ENCODE measurements at regions not wholly inside any gene's neighbourhood (a gene's known extent, or its start where the extent isn't known, plus 50 kb on each side); places are given as distances from the start of the nearest gene placed in this dataset.

DNA sequence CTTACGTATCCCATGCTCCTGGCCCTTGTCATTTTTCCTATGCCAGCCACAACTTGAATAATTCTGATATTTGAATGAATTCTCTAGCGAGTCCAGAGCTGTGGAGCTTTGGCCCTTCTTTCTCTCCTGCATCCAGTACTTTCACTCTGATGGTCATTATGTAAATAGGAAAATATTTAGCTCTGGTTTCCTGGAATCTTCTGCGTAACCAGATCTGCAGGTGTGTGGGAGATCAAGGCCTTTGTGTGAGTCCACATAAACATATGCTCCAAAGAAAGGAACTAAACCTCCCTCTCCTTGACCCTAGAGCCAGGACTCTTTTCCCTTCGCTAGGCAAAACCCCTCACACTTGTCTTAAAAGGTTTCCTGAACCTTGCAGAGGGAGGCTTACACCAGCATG, 132.5 kb upstream of the THBS1 start (continued):
- TF ChIP-seq ZNF790 (CRISPR knock-in tag; IDR thresholded peaks at IDR 0.05; ENCODE audit: borderline replicate concordance), result no peak
- no peak for TF ChIP-seq REPIN1 (CRISPR knock-in tag; IDR thresholded peaks at IDR 0.05; ENCODE audit: borderline replicate concordance, low read depth)
- TF ChIP-seq, protein P1, sequence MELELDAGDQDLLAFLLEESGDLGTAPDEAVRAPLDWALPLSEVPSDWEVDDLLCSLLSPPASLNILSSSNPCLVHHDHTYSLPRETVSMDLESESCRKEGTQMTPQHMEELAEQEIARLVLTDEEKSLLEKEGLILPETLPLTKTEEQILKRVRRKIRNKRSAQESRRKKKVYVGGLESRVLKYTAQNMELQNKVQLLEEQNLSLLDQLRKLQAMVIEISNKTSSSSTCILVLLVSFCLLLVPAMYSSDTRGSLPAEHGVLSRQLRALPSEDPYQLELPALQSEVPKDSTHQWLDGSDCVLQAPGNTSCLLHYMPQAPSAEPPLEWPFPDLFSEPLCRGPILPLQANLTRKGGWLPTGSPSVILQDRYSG (CRISPR knock-in tag; IDR thresholded peaks at IDR 0.05), result no peak
- TF ChIP-seq NRL (CRISPR knock-in tag; IDR thresholded peaks at IDR 0.05; ENCODE audit: borderline replicate concordance), result no peak
- TF ChIP-seq ZIK1 (CRISPR knock-in tag; IDR thresholded peaks at IDR 0.05; ENCODE audit: borderline replicate concordance, low read depth), result no peak
- TF ChIP-seq ARHGAP35 (CRISPR knock-in tag; IDR thresholded peaks at IDR 0.05; ENCODE audit: borderline replicate concordance), result no peak
- TF ChIP-seq, protein P2, sequence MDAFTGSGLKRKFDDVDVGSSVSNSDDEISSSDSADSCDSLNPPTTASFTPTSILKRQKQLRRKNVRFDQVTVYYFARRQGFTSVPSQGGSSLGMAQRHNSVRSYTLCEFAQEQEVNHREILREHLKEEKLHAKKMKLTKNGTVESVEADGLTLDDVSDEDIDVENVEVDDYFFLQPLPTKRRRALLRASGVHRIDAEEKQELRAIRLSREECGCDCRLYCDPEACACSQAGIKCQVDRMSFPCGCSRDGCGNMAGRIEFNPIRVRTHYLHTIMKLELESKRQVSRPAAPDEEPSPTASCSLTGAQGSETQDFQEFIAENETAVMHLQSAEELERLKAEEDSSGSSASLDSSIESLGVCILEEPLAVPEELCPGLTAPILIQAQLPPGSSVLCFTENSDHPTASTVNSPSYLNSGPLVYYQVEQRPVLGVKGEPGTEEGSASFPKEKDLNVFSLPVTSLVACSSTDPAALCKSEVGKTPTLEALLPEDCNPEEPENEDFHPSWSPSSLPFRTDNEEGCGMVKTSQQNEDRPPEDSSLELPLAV (CRISPR knock-in tag; conservative IDR thresholded peaks at IDR 0.05; ENCODE audit: low read depth), result no peak
- TF ChIP-seq ZNF891 (CRISPR knock-in tag; IDR thresholded peaks at IDR 0.05), result no peak
- TF ChIP-seq, protein P3, sequence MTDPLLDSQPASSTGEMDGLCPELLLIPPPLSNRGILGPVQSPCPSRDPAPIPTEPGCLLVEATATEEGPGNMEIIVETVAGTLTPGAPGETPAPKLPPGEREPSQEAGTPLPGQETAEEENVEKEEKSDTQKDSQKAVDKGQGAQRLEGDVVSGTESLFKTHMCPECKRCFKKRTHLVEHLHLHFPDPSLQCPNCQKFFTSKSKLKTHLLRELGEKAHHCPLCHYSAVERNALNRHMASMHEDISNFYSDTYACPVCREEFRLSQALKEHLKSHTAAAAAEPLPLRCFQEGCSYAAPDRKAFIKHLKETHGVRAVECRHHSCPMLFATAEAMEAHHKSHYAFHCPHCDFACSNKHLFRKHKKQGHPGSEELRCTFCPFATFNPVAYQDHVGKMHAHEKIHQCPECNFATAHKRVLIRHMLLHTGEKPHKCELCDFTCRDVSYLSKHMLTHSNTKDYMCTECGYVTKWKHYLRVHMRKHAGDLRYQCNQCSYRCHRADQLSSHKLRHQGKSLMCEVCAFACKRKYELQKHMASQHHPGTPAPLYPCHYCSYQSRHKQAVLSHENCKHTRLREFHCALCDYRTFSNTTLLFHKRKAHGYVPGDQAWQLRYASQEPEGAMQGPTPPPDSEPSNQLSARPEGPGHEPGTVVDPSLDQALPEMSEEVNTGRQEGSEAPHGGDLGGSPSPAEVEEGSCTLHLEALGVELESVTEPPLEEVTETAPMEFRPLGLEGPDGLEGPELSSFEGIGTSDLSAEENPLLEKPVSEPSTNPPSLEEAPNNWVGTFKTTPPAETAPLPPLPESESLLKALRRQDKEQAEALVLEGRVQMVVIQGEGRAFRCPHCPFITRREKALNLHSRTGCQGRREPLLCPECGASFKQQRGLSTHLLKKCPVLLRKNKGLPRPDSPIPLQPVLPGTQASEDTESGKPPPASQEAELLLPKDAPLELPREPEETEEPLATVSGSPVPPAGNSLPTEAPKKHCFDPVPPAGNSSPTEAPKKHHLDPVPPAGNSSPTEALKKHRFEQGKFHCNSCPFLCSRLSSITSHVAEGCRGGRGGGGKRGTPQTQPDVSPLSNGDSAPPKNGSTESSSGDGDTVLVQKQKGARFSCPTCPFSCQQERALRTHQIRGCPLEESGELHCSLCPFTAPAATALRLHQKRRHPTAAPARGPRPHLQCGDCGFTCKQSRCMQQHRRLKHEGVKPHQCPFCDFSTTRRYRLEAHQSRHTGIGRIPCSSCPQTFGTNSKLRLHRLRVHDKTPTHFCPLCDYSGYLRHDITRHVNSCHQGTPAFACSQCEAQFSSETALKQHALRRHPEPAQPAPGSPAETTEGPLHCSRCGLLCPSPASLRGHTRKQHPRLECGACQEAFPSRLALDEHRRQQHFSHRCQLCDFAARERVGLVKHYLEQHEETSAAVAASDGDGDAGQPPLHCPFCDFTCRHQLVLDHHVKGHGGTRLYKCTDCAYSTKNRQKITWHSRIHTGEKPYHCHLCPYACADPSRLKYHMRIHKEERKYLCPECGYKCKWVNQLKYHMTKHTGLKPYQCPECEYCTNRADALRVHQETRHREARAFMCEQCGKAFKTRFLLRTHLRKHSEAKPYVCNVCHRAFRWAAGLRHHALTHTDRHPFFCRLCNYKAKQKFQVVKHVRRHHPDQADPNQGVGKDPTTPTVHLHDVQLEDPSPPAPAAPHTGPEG (CRISPR knock-in tag; IDR thresholded peaks at IDR 0.05), result no peak
- no peak for TF ChIP-seq MXI1 (IDR thresholded peaks at IDR 0.05; ENCODE audit: borderline replicate concordance, low read depth, low read length)
- no peak for TF ChIP-seq SP140L (CRISPR knock-in tag; IDR thresholded peaks at IDR 0.05; ENCODE audit: borderline replicate concordance)
- TF ChIP-seq ZNF24 (IDR thresholded peaks at IDR 0.05), result no peak
- TF ChIP-seq, protein P4, sequence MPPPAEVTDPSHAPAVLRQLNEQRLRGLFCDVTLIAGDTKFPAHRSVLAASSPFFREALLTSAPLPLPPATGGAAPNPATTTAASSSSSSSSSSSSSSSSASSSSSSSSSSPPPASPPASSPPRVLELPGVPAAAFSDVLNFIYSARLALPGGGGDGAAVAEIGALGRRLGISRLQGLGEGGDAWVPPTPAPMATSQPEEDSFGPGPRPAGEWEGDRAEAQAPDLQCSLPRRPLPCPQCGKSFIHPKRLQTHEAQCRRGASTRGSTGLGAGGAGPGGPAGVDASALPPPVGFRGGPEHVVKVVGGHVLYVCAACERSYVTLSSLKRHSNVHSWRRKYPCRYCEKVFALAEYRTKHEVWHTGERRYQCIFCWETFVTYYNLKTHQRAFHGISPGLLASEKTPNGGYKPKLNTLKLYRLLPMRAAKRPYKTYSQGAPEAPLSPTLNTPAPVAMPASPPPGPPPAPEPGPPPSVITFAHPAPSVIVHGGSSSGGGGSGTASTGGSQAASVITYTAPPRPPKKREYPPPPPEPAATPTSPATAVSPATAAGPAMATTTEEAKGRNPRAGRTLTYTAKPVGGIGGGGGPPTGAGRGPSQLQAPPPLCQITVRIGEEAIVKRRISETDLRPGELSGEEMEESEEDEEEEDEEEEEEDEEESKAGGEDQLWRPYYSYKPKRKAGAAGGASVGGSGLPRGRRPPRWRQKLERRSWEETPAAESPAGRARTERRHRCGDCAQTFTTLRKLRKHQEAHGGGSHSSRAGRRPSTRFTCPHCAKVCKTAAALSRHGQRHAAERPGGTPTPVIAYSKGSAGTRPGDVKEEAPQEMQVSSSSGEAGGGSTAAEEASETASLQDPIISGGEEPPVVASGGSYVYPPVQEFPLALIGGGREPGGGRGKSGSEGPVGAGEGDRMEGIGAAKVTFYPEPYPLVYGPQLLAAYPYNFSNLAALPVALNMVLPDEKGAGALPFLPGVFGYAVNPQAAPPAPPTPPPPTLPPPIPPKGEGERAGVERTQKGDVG (CRISPR knock-in tag; IDR thresholded peaks at IDR 0.05; ENCODE audit: borderline replicate concordance), result no peak
- no peak for TF ChIP-seq HOXD1 (CRISPR knock-in tag; IDR thresholded peaks at IDR 0.05)
- TF ChIP-seq CENPX (CRISPR knock-in tag; IDR thresholded peaks at IDR 0.05), result no peak
- TF ChIP-seq GPN1 (CRISPR knock-in tag; IDR thresholded peaks at IDR 0.05; ENCODE audit: borderline replicate concordance), result no peak
- TF ChIP-seq, protein P5, sequence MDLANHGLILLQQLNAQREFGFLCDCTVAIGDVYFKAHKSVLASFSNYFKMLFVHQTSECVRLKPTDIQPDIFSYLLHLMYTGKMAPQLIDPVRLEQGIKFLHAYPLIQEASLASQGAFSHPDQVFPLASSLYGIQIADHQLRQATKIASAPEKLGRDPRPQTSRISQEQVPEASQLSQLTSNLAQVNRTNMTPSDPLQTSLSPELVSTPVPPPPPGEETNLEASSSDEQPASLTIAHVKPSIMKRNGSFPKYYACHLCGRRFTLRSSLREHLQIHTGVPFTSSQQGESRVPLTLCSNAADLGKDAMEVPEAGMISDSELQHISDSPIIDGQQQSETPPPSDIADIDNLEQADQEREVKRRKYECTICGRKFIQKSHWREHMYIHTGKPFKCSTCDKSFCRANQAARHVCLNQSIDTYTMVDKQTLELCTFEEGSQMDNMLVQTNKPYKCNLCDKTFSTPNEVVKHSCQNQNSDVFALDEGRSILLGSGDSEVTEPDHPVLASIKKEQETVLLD (CRISPR knock-in tag; IDR thresholded peaks at IDR 0.05; ENCODE audit: low read depth), result no peak
